ENCODE measurements at regions not wholly inside any gene's neighbourhood (a gene's known extent, or its start where the extent isn't known, plus 50 kb on each side); places are given as distances from the start of the nearest gene placed in this dataset.
"Not testable (repeated sequence)": the region's sequence is repeated elsewhere in the genome, so short reads cannot be mapped to it uniquely, and the experiment has no call there.

DNA sequence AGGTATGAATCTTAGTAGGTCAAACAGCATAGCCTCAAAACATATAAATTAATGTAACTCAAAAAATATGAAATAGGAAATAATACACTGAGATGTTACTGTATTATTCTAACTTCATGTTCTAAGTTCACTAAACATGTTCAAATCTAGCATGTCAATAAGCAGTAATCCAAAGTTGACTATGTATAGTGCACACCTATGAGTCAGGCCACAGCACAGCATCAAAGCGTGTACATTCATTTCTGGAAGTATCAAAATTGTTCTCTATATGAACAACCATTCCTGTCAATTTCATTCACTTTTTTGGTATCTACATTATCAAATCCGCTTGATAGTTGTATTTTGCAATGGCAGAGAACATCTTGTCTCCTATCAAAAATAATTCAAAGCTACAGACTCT lies 418.9 kb upstream of the POM121L12 start:
- DNase-seq (ENCODE audit: low read depth in 4 of 4, low spot score in 3 of 4): no peak

DNA sequence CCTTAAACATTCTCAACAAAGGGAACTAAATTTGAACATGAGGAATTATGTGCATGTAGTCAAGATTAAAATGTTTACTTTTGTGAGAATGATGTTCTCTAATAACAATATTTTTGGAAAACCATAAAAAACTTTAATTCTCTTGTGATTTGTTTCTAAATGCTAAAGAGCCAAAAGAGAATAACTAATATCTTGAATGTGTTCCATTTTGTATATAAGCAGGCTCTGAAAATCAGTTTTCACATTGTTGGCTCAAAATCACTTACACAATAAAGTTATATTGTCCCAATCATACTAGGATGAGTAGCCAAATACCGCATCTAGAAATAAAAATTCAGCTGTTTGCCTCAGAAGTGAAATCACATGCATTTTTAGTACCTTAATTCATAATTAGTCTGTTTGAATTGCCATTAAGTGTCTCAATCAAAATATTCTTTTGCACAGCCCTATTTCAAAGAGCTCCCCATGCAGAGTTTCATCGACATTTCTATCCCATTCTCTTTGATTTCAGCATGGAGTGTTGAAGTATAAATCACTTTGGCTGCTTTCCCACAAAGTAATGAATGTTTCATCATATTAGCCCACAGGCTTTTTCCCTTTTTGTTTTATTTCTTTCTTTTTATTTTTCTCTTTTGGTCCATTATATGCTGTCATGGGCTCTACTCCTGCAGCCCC lies 420.3 kb upstream of the POM121L12 start:
- DNase-seq (ENCODE audit: low read depth in 4 of 4, low spot score in 3 of 4): no peak

DNA sequence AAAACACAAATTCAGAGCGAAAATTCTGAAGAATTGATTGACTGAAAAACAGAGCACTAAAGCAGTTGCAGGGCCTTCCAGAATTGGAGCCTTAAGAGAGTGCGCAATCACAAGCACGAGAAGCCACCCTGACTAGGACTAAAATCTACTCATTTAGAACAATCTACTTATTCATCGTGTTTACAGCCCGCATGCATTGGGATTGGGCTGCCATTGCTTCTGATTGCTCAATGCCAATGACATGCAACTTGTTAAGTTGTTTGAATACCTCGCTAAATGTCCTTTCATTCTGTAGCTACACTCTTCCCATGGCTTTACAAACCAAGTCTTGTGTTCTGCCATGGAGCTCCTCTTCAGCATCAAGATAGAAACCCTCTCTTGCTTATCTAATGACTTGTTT lies 425.9 kb upstream of the POM121L12 start:
- no peak for DNase-seq (ENCODE audit: low read depth in 4 of 4, low spot score in 3 of 4)

DNA sequence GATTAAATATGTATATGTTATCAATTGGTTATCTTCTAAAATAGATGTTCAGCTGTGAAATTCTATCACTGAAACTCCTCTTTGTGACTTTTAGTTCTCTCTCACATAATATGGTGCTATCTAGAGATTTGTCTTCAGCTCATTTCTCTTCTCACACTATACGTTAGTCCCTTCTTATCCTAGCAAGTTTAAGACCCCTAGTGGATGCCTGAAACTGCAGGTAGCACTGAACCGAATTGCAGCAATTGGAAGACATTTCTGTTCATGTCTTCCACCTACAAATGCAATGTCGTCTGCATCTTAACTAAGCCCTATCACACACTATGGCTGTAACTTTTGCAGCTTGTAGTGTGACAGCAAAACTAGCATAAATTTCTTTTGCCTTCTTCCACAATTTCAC lies 442.7 kb upstream of the POM121L12 start:
- DNase-seq (ENCODE audit: low read depth in 4 of 4, low spot score in 3 of 4): no peak

DNA sequence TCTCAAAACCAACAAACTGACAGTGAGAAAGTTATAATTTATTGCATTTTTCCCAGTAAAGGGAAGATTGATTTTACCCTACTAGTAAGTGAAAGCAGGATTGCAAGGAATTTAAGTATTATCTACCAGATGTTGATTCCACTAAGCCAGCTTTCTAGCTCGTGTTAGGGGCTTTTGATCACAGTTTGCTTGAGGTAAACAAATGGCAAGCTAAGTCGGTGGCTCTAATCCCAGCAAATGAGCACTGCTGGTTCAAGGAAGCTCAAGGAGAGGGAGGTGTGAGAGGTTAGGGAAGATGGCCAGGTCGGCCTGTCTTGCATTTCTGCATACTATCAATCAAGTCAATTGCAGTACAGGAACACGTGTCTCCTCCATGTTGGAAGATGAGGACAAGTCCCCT lies 448.7 kb upstream of the POM121L12 start:
- DNase-seq (ENCODE audit: low read depth in 4 of 4, low spot score in 3 of 4): no peak

DNA sequence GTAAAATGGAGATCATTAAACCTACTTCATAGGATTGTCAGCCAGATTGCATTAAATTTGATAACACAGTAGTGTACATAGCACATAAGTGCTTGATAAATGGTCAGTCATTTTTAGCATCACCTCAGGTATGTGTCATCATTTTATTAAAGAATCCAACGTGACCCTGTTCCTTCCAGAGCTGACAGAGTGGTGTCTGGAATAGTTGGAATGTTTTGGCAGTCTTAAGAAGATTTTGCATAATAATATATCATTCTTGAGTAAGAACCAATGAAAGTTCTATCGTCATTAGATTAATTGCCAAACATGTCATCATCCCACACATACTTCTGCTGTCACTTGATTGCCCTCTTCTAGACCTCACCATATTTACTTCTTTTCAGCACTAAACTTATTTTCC lies 451.4 kb upstream of the POM121L12 start:
- no peak for DNase-seq (ENCODE audit: low read depth in 4 of 4, low spot score in 3 of 4)

DNA sequence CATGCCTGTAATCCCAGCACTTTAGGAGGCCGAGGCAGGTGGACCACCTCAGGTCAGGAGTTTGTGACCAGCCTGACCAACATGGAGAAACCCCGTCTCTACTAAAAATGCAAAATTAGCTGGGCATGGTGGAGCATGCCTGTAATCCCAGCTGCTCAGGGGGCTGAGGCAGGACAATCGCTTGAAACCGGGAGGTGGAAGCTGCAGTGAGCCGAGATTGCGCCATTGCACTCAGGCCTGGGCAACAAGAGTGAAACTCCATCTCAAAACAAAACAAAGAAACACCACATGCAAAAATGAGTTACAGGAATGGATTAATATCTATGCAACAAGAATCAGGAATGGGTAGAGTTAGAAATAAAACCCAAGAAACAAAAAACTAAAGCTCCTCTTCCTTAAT lies 462.3 kb upstream of the POM121L12 start:
- not testable (repeated sequence) for DNase-seq (ENCODE audit: low read depth in 4 of 4, low spot score in 3 of 4)

DNA sequence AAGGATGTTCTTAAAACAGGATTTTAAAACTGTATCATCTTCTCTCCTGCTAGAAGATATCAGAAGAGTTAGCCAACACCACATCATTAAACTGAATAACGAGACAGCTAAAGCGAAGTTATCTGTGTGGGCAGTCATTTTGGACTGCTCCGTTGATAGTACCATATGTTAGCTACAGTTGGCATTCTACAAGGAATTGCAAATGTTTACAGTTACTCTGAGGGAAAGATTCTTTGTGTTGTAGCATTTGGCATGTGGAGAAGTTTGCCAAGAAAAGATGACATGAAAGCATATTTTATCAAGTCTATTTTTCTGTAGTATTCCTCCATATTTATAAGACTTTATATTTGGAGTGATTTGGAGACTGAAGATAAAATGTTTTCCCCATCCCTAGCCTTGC lies 464.4 kb upstream of the POM121L12 start:
- DNase-seq (ENCODE audit: low read depth in 4 of 4, low spot score in 3 of 4): no peak

DNA sequence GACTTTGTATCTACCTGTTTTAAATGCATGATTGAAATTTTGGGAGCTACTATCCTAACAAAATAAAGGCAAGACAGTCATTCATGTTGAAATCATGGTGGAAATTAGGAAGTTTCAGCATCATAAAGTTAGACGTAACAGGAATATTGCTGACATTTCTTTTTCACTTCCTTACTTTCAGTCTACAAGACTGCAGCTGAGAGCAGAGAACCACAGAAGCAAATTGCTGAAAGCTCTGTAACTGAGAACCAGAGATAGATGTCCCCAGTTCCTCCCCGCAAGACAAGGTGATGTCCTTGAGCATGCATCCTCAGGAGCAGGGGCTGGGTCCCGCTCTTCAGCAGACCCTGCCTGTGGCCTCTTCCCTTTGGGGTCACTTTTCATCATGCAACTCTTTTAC lies 466.3 kb upstream of the POM121L12 start:
- no peak for DNase-seq (ENCODE audit: low read depth in 4 of 4, low spot score in 3 of 4)

DNA sequence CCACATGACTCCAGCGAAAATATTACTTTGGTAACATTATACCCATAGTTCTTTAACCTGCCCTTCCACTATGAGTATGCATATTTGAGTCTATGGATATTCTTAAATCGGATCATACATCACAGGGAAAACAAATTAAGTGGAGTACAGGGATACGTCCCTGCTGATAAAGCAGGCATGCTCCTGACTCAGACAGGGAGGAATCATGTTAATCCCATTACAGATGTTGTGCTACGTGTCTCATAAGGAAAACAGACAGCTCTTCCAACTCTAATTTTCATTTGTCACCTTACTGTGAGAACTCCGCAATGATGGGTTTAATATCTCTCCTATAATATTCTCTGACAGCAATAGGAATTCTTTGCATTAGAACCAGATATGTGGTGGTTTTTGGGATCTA lies 469.5 kb upstream of the POM121L12 start:
- DNase-seq (ENCODE audit: low read depth in 4 of 4, low spot score in 3 of 4): no peak

DNA sequence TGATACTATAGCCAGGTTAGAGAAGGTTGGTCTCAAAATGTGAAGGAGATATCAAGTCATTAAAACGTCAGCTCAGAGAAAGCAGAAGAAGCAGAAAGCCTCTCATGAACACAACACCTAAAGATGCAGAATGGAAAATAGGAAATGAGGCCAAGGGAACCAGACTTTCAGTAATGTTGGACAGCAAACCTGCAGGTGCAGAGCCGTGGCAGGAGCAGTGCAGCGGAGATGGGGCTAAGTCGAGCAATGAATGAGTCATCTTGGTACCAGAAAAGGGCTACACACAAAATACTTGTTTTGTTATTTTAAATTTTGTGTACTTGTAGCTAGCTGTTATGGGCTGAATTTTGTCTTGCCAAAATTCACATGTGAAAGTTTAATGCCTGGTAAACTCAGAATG lies 479.6 kb upstream of the POM121L12 start:
- DNase-seq (ENCODE audit: low read depth in 4 of 4, low spot score in 3 of 4): no peak

DNA sequence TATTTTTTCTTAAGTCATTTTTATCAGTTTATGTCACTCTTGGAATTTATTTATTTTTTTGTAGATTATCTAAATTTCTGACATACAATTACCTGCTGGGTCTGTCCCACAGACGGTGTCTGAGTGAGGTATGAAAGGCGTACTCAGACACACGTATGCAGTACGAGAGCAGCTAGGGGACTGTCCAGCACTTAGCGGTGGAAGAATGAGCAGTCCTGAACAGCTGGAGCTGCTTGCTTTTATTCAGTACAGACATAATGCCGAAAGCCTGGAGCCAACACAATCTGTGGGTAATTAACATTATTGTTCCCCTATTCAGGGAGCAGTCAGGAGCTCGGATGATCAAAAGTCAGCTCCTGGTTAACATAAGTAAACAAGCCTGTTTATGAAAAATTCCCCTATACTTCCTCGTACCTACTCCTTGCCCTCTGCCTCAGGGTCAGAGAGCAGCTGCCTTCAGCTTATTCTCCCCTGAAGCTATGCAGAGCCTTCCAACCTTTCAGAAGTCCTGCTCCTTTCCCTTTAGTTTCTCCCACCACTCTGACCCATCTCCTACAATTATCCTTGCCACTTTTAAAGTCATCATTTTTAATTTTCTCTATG lies 488.0 kb upstream of the POM121L12 start:
- no peak for DNase-seq (ENCODE audit: low read depth in 4 of 4, low spot score in 3 of 4)

DNA sequence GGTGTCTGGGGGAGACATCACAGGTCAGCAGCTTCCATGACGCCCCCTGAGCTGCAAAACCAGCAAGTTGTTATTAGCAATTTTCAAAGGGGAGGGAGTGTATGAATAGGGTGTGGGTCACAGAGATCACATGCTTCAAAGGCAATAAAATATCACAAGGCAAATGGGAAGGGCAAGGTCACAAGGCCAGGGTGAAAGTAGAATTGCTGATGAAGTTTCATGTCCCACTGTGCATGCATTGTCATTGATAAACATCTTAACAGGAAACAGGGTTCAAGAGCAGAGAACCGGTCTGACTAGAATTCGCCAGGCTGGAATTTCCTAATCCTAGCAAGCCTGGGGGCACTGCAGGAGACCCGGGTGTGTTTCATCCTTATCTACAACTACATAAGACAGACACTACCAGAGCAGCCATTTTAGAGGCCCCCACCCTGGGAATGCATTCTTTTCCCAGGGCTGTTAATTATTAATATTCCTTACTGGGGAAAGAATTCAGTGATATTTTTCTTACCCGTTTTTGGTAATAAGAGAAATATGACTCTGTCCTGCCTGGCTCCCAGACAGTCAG lies 494.2 kb upstream of the POM121L12 start:
- not testable (repeated sequence) for DNase-seq (ENCODE audit: low read depth in 4 of 4, low spot score in 3 of 4)

DNA sequence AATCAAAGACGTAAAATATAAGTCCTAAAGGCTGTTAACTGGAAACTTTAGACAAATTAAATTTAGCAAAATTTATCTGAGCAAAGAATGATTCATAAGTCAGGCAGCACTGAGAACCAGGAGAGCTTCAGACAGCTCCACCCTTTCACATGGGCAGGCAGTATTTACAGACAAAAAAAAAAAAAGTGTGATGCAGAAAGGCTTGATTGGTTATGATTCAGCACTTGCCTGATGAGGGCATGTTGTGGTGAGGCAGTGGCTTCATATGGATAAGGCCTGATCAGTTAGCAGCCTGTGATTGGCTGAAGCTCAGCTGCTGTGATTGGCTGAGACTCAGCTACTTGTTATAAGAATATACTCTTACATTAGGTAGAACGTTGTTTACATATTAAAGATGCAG lies 495.4 kb upstream of the POM121L12 start:
- no peak for DNase-seq (ENCODE audit: low read depth in 4 of 4, low spot score in 3 of 4)

DNA sequence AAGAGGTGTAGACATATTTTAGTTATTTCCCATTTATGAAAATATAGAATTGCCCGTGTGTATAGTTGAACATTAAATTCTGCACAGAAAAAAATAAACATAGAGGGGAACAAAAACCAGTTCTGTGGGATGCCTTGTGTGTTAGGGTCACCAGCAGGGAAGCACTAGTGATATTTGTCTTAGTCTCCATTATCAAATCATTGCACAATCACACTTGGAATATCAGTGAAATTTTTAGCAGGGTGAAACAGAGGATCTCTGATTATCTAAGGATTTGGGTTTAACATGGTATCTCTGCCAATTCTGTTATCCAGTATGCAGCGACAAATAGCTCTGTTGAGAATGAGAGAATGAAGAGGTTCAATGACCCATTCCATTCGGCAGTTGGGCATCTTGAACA lies 496.0 kb upstream of the POM121L12 start:
- no peak for DNase-seq (ENCODE audit: low read depth in 4 of 4, low spot score in 3 of 4)

DNA sequence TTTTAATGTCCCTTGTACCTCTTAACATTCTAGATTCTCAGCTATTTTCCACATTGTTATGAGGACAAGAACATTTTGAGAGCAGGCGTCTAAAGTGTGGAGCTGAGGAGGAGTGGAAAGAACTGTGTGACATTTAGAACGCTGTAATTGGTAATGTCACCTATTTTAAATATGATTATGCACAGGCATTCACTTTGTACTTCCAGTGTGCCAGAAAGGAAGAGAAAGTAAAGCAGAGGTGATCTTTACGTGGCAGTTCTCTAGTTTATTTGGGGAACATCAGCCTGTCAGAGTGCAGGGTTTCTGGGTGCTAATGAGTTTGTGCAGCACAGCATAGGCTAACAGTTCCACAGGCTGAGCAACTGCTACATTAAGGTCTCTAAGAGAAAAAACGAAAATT lies 498.4 kb upstream of the POM121L12 start:
- no peak for DNase-seq (ENCODE audit: low read depth in 4 of 4, low spot score in 3 of 4)

DNA sequence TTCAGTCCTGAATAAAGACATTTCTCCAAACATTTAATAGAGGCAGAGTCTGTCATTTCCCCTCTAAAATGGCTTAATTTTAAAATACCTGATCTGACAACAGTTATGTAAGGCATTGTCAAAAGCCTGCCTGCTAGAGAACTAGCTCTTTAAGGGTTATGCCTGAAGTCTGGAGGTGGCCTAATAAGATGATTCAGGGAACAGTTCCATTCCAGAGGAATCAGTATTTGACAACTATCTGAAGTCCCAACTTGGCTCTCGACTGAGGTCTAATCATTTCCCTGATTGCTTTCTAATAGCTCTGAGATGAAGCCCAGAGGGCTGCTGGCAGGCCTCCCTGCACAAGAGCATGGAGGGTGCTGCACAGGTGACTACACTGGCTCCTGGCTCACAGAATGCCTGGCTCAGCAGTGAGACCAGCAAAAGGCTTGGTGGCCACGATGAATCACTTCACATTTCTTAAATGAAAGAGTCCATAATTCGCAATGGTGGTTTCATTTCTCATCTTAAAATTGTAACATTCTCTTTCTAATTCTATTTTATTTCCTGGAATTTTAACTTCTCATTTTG lies 509.6 kb upstream of the POM121L12 start:
- no peak for DNase-seq (ENCODE audit: low read depth in 4 of 4, low spot score in 3 of 4)

DNA sequence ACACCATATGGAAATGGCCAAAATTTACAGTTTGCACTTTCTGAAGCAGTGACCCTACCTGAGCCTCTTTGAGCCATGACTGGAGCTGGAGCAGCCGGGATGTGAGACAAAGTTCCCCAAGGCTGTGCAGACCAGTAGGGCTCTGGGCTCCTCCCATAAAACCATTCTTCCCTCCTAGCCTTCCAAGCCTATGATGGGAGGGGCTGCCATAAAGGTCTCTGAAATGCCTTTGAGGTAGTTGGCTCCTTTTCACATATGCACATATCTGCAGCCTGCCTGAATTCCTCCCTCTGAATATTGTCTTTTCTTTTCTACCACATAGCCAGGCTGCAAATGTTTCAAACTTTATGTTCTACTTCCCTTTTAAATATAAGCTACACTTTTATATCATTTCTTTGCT lies 516.6 kb upstream of the POM121L12 start:
- DNase-seq (ENCODE audit: low read depth in 4 of 4, low spot score in 3 of 4): no peak

DNA sequence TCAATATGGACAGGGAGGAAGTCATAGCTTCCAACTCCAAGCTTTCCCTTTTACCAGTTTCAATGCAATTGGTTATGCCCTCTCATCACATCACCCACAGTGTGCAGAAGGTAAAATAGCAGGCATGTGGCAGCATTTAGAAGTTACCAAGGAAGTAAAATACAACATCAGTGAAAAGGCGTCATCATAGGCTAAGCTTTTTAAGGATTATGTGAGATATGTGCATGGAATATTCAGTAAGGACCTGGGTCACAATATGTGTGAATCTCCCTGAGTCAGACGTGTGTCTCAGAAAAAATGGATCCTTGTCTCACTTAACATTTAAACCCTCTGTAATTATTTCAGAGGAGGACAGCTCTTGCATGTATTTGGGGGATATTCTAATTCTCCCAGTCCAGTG lies 522.8 kb upstream of the POM121L12 start:
- no peak for DNase-seq (ENCODE audit: low read depth in 4 of 4, low spot score in 3 of 4)

DNA sequence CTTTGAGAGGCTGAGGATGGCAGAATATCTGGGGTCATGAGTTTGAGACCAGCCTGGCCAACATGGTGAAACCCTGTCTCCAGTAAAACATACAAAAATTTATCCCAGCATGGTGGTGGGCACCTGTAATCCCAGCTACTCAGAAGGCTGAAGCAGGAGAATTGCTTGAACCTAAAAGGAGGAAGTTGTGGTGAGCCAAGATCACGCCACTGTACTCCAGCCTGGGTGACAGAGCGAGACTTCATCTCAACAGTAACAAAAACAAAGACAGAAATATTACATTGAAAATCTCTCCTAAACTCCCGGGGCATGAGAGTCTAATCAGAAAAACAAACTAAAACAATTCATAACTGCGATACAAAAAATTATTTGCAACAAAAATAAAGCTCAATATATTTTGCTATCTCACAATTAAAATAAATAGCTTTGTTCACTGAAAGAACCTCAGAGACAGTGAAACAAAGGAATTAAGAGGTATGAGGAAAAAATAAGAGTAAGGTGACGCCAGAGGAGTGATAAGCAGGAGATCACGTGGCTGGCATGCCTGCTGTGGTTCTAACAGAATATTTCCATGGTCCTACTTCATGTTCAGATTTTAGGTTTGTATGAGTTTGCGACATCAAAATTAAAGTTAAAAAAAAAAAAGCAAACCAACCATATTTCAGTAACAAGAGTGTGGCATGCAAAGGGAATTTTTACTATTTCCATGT lies 527.7 kb upstream of the POM121L12 start:
- no peak for DNase-seq (ENCODE audit: low read depth in 4 of 4, low spot score in 3 of 4)

DNA sequence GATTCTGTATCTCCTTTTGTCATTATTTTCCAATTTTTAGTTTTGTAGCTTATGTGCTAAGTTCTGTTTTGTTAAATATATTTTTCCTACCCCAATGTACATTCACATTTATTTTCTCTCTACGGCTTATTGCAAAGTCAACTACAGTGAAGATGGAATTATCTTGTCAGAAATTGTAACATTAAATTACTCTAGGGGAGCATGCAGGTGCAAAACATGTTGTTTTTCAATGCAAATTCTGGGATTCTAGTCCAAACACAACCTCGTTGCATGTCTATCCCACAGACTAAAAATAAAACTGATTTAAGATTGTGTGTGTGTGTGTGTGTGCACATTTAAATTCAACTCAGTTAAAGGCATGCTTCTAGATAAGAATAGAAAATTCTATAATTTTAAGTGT lies 529.1 kb upstream of the POM121L12 start:
- no peak for DNase-seq (ENCODE audit: low read depth in 4 of 4, low spot score in 3 of 4)

DNA sequence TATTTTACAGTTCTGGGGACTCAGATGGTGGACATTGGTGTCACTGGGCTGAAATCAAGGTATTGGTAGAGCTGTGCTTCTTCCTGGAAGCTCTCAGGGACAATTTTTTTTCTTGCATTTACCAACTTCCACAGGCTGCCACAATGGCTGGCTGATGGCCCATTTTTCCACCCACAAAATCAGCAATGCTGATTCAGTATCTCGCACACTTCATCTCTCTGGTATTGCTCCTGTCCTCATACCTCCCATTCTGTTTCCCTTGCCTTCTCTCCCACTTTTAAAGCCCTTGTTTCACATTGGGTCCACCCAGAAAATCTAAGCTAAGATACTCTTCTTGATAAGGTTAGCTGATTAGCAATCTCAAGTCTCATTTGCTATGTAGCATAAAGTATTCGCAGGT lies 530.9 kb upstream of the POM121L12 start:
- no peak for DNase-seq (ENCODE audit: low read depth in 4 of 4, low spot score in 3 of 4)

Measured in left renal pelvis (tissue), 4 donors.